Stimulated activated naive CD4-positive, alpha-beta T cell (primary cell): ENCODE measurements at regions not wholly inside any gene's neighbourhood (a gene's known extent, or its start where the extent isn't known, plus 50 kb on each side); places are given as distances from the start of the nearest gene placed in this dataset.

Source experiments
- DNase-seq, 6 experiments: peaks; one replicate each; lab custom pipeline; 2025; lab: John Stamatoyannopoulos, UW

GRCh38 chr7:127446842-127447241 is 54.3 kb upstream of the ZNF800 start:
- DNase-seq: no peak
